C4-2B (cell line): ENCODE measurements at regions not wholly inside any gene's neighbourhood (a gene's known extent, or its start where the extent isn't known, plus 50 kb on each side); places are given as distances from the start of the nearest gene placed in this dataset.

Source experiments
- ZFX ChIP-seq: fragments of 450-650 bp; IDR thresholded peaks from 2 replicates; pipeline ENCODE4 v1.6.1; 2017
- TF ChIP-seq, protein P1 (sequence below): fragments of 450-650 bp; conservative IDR thresholded peaks from 2 replicates; pipeline ENCODE4 v1.5.1; 2017; ENCODE audit warnings: mild to moderate bottlenecking

DNA sequence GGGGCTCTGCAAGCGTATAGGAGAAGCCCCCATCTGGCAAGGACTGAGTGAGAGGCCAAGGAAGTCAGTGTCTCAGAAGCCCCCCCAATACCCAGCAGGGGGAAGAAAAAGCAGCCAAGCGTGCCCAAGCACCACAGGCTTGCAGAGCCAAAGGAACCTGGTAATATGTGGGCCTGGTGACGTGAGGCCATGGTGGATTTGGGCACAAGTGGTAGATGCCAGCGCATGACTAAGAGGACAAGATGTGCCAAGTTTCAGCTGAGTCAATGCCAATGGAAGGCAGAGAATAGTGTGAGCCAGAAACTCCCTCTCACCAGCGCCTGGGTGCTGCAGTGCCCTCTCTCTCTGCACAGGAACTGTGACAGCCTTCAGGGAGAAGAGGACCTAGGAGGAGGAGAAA lies 110.0 kb downstream of the QRSL1 start:
- TF ChIP-seq, protein P1, sequence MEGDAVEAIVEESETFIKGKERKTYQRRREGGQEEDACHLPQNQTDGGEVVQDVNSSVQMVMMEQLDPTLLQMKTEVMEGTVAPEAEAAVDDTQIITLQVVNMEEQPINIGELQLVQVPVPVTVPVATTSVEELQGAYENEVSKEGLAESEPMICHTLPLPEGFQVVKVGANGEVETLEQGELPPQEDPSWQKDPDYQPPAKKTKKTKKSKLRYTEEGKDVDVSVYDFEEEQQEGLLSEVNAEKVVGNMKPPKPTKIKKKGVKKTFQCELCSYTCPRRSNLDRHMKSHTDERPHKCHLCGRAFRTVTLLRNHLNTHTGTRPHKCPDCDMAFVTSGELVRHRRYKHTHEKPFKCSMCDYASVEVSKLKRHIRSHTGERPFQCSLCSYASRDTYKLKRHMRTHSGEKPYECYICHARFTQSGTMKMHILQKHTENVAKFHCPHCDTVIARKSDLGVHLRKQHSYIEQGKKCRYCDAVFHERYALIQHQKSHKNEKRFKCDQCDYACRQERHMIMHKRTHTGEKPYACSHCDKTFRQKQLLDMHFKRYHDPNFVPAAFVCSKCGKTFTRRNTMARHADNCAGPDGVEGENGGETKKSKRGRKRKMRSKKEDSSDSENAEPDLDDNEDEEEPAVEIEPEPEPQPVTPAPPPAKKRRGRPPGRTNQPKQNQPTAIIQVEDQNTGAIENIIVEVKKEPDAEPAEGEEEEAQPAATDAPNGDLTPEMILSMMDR = no peak
- TF ChIP-seq ZFX = no peak
